ENCODE measurements at regions not wholly inside any gene's neighbourhood (a gene's known extent, or its start where the extent isn't known, plus 50 kb on each side); places are given as distances from the start of the nearest gene placed in this dataset.
"Not testable (repeated sequence)": the region's sequence is repeated elsewhere in the genome, so short reads cannot be mapped to it uniquely, and the experiment has no call there.

- DNase-seq (ENCODE audit: low read depth) = no peak
Observed at GRCh38 chr4:138444260-138444659, 202.1 kb upstream of the SLC7A11 start.

- peak; percentile 13 for DNase-seq (ENCODE audit: low read depth)
Observed at GRCh38 chr4:138439143-138439581, 197.0 kb upstream of the SLC7A11 start.

- peak; percentile 45 for DNase-seq (ENCODE audit: low read depth)
Observed at GRCh38 chr4:138438608-138439007, 196.5 kb upstream of the SLC7A11 start.

GRCh38 chr4:138437263-138437851 is 195.2 kb upstream of the SLC7A11 start:
- no peak for DNase-seq (ENCODE audit: low read depth)

GRCh38 chr4:138435733-138436132 is 193.6 kb upstream of the SLC7A11 start:
- DNase-seq (ENCODE audit: low read depth) = not testable (repeated sequence)

- DNase-seq (ENCODE audit: low read depth) = not testable (repeated sequence)
Observed at GRCh38 chr4:138435046-138435445, 192.9 kb upstream of the SLC7A11 start.

- no peak for DNase-seq (ENCODE audit: low read depth)
Observed at GRCh38 chr4:138428611-138429010, 186.5 kb upstream of the SLC7A11 start.

GRCh38 chr4:138426786-138427185 is 184.6 kb upstream of the SLC7A11 start:
- DNase-seq (ENCODE audit: low read depth) = no peak

GRCh38 chr4:138420471-138420870 is 178.3 kb upstream of the SLC7A11 start:
- DNase-seq (ENCODE audit: low read depth) = no peak

GRCh38 chr4:138414202-138414601 is 172.1 kb upstream of the SLC7A11 start:
- DNase-seq (ENCODE audit: low read depth) = no peak

GRCh38 chr4:138413273-138413672 is 171.1 kb upstream of the SLC7A11 start:
- DNase-seq (ENCODE audit: low read depth) = no peak

GRCh38 chr4:138412847-138413246 is 170.7 kb upstream of the SLC7A11 start:
- no peak for DNase-seq (ENCODE audit: low read depth)

GRCh38 chr4:138410266-138410665 is 168.1 kb upstream of the SLC7A11 start:
- no peak for DNase-seq (ENCODE audit: low read depth)

- no peak for DNase-seq (ENCODE audit: low read depth)
Observed at GRCh38 chr4:138409670-138410069, 167.5 kb upstream of the SLC7A11 start.

- DNase-seq (ENCODE audit: low read depth) = no peak
Observed at GRCh38 chr4:138408758-138409157, 166.6 kb upstream of the SLC7A11 start.

GRCh38 chr4:138407329-138407728 is 165.2 kb upstream of the SLC7A11 start:
- DNase-seq (ENCODE audit: low read depth) = no peak

- no peak for DNase-seq (ENCODE audit: low read depth)
Observed at GRCh38 chr4:138406876-138407275, 164.7 kb upstream of the SLC7A11 start.

- no peak for DNase-seq (ENCODE audit: low read depth)
Observed at GRCh38 chr4:138405934-138406567, 163.9 kb upstream of the SLC7A11 start.

- no peak for DNase-seq (ENCODE audit: low read depth)
Observed at GRCh38 chr4:138405466-138405891, 163.3 kb upstream of the SLC7A11 start.

- no peak for DNase-seq (ENCODE audit: low read depth)
Observed at GRCh38 chr4:138404801-138405200, 162.7 kb upstream of the SLC7A11 start.

GRCh38 chr4:138404251-138404650 is 162.1 kb upstream of the SLC7A11 start:
- no peak for DNase-seq (ENCODE audit: low read depth)

- DNase-seq (ENCODE audit: low read depth) = no peak
Observed at GRCh38 chr4:138401334-138401733, 159.2 kb upstream of the SLC7A11 start.

GRCh38 chr4:138400543-138400942 is 158.4 kb upstream of the SLC7A11 start:
- no peak for DNase-seq (ENCODE audit: low read depth)

- no peak for DNase-seq (ENCODE audit: low read depth)
Observed at GRCh38 chr4:138400066-138400465, 157.9 kb upstream of the SLC7A11 start.
